SK-N-MC (cell line): ENCODE measurements at regions not wholly inside any gene's neighbourhood (a gene's known extent, or its start where the extent isn't known, plus 50 kb on each side); places are given as distances from the start of the nearest gene placed in this dataset.

ENCODE experiments used
- EZH2 ChIP-seq: fragments of 200-600 bp; sonication (generic); IDR thresholded peaks from one replicate; pipeline ENCODE4 v1.6.1; 2017; ENCODE audit warnings: antibody characterized with exemption
- FOXP2 ChIP-seq: optimal IDR thresholded peaks from 2 replicates; pipeline ENCODE3; 2011; ENCODE audit warnings: mild to moderate bottlenecking, moderate library complexity; ENCODE audit not compliant: insufficient read depth; ENCODE audit errors: extremely low read length, control extremely low read depth
- POLR2AphosphoS5 ChIP-seq: IDR thresholded peaks from 2 replicates; pipeline ENCODE4 v1.6.1; 2012; ENCODE audit warnings: mild to moderate bottlenecking, low read depth, low read length, borderline replicate concordance

DNA sequence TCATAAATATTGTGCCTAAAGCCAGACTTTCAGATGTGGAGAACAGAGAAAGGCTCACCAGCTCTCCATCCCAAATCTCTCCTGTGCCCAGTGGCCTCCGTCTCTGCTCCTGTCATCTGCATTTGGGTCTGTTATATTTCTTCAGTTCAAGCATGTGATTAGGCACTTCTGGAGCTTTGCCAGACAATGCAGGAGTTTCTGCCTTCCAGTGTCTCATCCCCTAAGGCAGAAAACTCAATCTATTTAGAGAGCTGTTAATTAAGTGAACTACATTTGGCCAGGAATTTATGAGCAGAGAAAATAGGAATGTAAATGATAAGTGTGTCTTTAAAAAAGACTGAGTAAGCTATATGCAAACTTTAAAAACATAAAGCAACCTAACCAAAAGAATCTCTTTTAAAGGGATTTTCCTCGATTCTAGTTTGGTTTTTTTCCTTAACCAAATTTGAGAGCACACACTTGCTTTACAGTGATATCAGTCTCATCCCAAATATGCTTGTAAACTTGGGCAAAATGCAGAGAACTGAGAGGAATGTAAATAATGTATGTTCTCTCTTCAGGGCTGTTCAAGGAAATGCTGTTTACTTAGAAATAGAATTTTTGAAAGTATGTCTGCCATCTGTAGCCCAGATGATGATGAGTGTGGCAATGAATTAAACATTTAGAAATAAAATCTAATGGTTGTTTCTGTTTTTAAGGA, 113.9 kb downstream of the ELOVL4 start:
- peak; percentile 72; the same call in 1 of the 2 replicates for TF ChIP-seq POLR2AphosphoS5
- no peak for TF ChIP-seq EZH2
- no peak for TF ChIP-seq FOXP2
